ENCODE measurements at regions not wholly inside any gene's neighbourhood (a gene's known extent, or its start where the extent isn't known, plus 50 kb on each side); places are given as distances from the start of the nearest gene placed in this dataset.

DNA sequence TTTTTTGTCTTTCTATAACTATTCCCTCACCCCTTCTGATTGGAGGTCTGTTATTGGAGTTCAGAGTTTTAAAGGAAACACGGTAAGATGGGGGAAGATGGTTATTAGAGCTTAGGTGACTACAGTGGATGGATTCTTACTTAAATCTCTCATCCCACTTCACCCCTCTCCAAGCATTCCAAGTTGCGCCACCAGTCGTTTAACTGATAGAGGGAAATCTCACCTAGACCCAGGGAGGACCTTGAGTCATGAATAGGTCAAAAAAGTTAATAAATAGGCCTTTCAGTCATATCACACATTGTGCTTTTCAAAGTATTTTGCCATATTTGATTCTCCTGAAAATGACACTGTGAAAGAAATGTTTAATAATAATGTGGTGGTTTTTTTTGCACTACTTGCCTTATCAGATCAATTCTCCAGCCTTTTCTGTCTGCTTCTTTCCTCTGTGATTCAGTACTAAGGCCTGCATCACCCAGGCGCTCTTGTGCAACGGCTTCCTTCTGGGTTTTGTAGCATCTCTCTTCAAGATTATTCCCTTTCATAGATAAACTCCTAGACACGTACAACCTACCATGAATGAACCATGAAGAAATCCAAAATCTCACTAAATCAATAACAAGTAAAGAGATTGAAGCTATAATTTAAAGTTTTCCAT is 100.4 kb upstream of the TGFBR2 start (continued):
- TF ChIP-seq CDX4 (CRISPR knock-in tag; IDR thresholded peaks at IDR 0.05; ENCODE audit: borderline replicate concordance) (no peak), PREB (CRISPR knock-in tag; IDR thresholded peaks at IDR 0.05; ENCODE audit: borderline replicate concordance) (no peak), GTF2I (CRISPR knock-in tag; conservative IDR thresholded peaks at IDR 0.05) (no peak), ZNF219 (CRISPR knock-in tag; IDR thresholded peaks at IDR 0.05; ENCODE audit: borderline replicate concordance) (no peak), CREM (CRISPR knock-in tag; IDR thresholded peaks at IDR 0.05) (no peak), RELA (CRISPR knock-in tag; IDR thresholded peaks at IDR 0.05; ENCODE audit: borderline replicate concordance) (no peak)

GRCh38 chr3:30508339-30508738 is 98.1 kb upstream of the TGFBR2 start:
- H3K9me3 Mint-ChIP-seq, result 0 out of 2 replicates have a peak, but pooled peaks cover 4% of the 10 kb centered on the region
- no peaks in the 10 kb centered on the region for H3K27me3 Mint-ChIP-seq (ENCODE audit: low read depth)
- ATAC-seq, result no peak
- H3K4me1 Mint-ChIP-seq, result peaks cover 15% of the 10 kb centered on the region
- no peak for DNase-seq (ENCODE audit: low spot score)
- 0 out of 2 replicates have a peak, but pooled peaks cover 3% of the 10 kb centered on the region for H3K36me3 Mint-ChIP-seq
- ChIA-PET CTCF (no interaction called here), POLR2A (no interaction called here)
- no peak overlapping the region for H3K27ac Mint-ChIP-seq
- H3K4me3 Mint-ChIP-seq, result no peak overlapping the region
- TF ChIP-seq MXD4 (CRISPR knock-in tag; IDR thresholded peaks at IDR 0.05; ENCODE audit: borderline replicate concordance) (no peak), PRDM15 (CRISPR knock-in tag; IDR thresholded peaks at IDR 0.05) (no peak), SP1 (CRISPR knock-in tag; conservative IDR thresholded peaks at IDR 0.05) (no peak), ETV6 (CRISPR knock-in tag; IDR thresholded peaks at IDR 0.05) (no peak), ERG (CRISPR knock-in tag; IDR thresholded peaks at IDR 0.05) (no peak), SMAD3 (CRISPR knock-in tag; IDR thresholded peaks at IDR 0.05; ENCODE audit: borderline replicate concordance) (no peak), ZNF532 (CRISPR knock-in tag; IDR thresholded peaks at IDR 0.05; ENCODE audit: borderline replicate concordance) (no peak)
